Thyroid gland (tissue), 4 donors: ENCODE measurements at regions not wholly inside any gene's neighbourhood (a gene's known extent, or its start where the extent isn't known, plus 50 kb on each side); places are given as distances from the start of the nearest gene placed in this dataset.

Experiments
- DNase-seq, 2 donors: peaks; one replicate each; pipeline ENCODE4 v3.0.0-alpha.2; 2019
- H3K27ac ChIP-seq, 3 donors: fragments of 200-600 bp; sonication (generic); 1 replicate in 2 of 3; 2 replicates in 1 of 3; pipeline ENCODE4 v1.5.1; 2016 to 2019; ENCODE audit warnings: mild to moderate bottlenecking in 1 of 3, moderate library complexity in 1 of 3
- H3K27me3 ChIP-seq: fragments of 200-600 bp; sonication (generic); one replicate; pipeline ENCODE4 v1.5.1; 2019
- H3K36me3 ChIP-seq, 2 donors: fragments of 200-600 bp; sonication (generic); one replicate each; pipeline ENCODE4 v1.5.1; 2016 to 2019
- H3K4me1 ChIP-seq, 2 donors: fragments of 200-600 bp; sonication (generic); one replicate each; pipeline ENCODE4 v1.5.1; 2017 to 2019
- H3K4me3 ChIP-seq, 3 donors: fragments of 200-600 bp; sonication (generic); replicated peaks in 1 of 3; 1 replicate in 2 of 3; 2 replicates in 1 of 3; pipeline ENCODE4 v1.5.1; 2016; ENCODE audit warnings: mild to moderate bottlenecking in 1 of 3
- H3K9me3 ChIP-seq: fragments of 200-600 bp; sonication (generic); one replicate; pipeline ENCODE4 v1.5.1; 2017
- POLR2A ChIP-seq, 2 donors: fragments of 450-650 bp; IDR thresholded peaks; one replicate each; pipeline ENCODE4 v1.6.1; 2017; ENCODE audit warnings: antibody characterized with exemption in 2 of 2, mild to moderate bottlenecking in 2 of 2, moderate library complexity in 1 of 2
- WGBS, 2 donors: methylation state at CpG; one replicate each; pipeline ENCODE4 v1.1.5; 2017; 5-methylcytosine and 5-hydroxymethylcytosine counted together
- intact Hi-C: fragments of 100-400 bp; cut with DNase I; formaldehyde crosslinking; loops from one replicate; pipeline ENCODE4 v1.15.1; 2023
- TF ChIP-seq, protein P1 (sequence below), 6 experiments: fragments of 200-600 bp in 3 of 6; fragments of 450-650 bp in 3 of 6; sonication (generic) in 3 of 6; IDR thresholded peaks; one replicate each; pipeline ENCODE4 v1.5.1; 2016 to 2019; ENCODE audit warnings: antibody characterized with exemption in 6 of 6, mild to moderate bottlenecking in 2 of 6, inconsistent platforms in 1 of 6, moderate library complexity in 1 of 6

DNA sequence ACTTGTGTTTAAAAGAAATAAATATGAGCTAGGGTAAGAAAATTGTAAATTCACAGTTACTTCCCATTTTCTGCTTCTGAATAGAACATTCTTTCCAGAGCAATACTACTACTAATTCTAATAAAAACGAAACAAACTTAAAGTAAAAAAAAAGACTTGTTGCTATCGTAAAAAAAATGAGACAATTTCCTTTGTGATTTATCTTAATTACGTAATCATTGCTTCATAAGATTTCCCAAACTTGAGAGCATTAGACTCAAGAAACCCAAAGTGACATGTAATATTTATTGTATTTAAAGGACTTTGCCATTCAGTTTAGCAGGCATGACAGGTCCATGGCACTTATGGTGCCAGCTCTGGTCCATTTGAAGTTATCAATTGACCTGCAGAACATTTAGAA, 153.8 kb downstream of the AQP4 start:
- H3K4me3 ChIP-seq = no peak overlapping the region
- WGBS, 2 donors = 78 to 84% methylated on average over 3 of the region's 3 CpGs
- H3K27me3 ChIP-seq = no peaks in the 10 kb centered on the region
- intact Hi-C loops = no loop called here
- no peak for TF ChIP-seq POLR2A (IDR thresholded peaks at IDR 0.05)
- TF ChIP-seq, protein P1, sequence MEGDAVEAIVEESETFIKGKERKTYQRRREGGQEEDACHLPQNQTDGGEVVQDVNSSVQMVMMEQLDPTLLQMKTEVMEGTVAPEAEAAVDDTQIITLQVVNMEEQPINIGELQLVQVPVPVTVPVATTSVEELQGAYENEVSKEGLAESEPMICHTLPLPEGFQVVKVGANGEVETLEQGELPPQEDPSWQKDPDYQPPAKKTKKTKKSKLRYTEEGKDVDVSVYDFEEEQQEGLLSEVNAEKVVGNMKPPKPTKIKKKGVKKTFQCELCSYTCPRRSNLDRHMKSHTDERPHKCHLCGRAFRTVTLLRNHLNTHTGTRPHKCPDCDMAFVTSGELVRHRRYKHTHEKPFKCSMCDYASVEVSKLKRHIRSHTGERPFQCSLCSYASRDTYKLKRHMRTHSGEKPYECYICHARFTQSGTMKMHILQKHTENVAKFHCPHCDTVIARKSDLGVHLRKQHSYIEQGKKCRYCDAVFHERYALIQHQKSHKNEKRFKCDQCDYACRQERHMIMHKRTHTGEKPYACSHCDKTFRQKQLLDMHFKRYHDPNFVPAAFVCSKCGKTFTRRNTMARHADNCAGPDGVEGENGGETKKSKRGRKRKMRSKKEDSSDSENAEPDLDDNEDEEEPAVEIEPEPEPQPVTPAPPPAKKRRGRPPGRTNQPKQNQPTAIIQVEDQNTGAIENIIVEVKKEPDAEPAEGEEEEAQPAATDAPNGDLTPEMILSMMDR (IDR thresholded peaks at IDR 0.05) = no peak
- no peak for DNase-seq
- H3K4me1 ChIP-seq = peaks cover 13 to 16% of the 10 kb centered on the region in 2 donors
- no peaks in the 10 kb centered on the region for H3K9me3 ChIP-seq
- H3K36me3 ChIP-seq = no peaks in the 10 kb centered on the region
- H3K27ac ChIP-seq = no peak overlapping the region

DNA sequence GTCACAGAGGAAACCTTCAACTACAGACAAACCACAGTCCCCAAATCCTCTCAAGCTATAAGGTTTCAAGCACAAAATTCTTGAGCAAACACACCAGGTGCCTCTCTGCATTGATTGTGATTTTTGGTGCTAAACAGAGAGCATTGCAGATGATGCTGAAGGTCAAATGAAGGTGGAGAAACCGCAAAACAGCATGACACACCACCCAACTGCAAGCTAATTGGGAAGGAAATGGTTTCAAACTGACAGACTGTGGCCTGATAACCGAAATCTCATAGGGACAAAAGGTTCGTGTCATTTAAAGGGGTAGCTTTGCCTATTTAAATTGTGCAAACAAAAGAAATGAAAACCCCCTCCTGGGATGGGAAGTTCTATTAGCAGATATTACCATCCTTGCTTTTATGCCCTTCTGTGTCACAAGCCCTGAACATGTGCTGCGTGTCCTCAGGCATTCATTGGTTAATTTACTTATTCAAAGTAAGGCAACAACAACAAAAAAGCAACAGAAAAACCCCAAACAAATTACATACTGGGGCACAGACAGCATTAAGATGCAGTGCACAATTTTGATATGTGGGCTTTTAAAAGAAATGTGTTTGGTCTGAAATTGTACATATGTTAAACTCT, 154.9 kb downstream of the AQP4 start:
- H3K9me3 ChIP-seq = no peaks in the 10 kb centered on the region
- no peaks in the 10 kb centered on the region for H3K36me3 ChIP-seq
- peaks cover 19 to 20% of the 10 kb centered on the region in 2 donors for H3K4me1 ChIP-seq
- DNase-seq = no peak
- intact Hi-C loops = no loop called here
- 80 to 81% methylated on average over 4 of the region's 4 CpGs for WGBS, 2 donors
- no peaks in the 10 kb centered on the region for H3K27me3 ChIP-seq
- H3K27ac ChIP-seq = no peak overlapping the region
- no peak overlapping the region for H3K4me3 ChIP-seq
- TF ChIP-seq POLR2A (IDR thresholded peaks at IDR 0.05) = no peak
- TF ChIP-seq, protein P1 (IDR thresholded peaks at IDR 0.05) = no peak

DNA sequence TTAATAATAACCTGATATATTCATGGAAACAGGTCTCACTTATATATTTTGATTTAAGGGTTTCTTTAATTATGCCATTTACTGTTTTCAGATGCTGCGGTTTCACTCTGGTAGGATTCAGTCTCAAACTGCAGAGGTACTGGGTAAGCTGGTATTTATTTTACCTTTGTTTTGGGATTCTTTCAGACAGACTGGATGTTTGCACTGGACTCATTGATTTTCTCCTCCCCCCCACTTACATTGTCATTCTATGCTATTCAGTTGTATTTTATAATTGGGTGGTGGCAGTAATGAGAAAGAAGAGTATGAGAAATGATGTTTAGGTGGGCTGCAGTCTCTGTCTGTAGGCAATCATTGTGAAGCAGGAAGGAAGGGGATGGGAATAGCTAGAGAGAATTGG, 155.6 kb downstream of the AQP4 start:
- H3K27me3 ChIP-seq = no peaks in the 10 kb centered on the region

DNA sequence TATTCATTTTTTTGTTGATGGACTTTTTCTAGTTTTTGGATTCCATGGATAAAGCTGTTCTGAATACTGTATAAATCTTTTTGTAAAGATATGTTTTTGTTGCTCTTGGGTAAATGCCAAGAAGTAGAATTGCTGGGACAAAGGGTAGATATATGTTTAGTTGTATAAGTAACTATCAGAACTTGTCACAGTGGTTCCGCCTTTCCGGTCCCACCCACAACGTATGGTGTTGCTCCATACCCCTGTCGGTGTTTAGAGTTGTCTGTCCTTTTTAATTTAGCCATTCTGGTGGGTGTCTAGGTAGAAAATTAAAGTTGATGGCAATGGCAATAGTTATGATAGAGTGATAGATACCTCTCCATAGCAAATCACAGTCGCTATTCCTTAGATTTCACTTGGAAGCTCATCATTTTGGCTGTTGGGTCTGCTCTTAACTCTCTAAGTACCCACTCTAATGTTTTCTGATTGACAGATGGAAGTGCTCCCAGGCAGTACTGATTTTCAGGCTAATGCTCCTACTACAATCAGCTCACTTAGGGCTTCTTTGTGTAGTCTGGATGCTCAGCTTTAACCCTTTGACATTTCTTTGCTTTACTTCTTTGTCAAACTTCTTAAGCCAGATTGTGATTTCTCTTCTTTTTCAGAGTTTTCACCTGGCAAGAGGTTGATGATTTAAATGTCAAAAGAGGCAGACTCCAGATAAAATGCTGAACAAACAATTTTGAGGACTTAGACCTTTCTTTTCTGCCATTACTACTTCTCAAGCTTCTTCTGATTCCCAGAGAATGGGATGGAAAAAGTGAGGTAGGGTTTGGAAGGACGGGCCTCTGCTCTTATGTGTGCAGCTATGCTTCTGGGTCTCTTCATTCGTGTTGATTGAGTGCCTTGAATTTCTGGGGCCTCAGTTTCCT, 156.4 kb downstream of the AQP4 start:
- Histone ChIP-seq H3K4me1 (peaks cover 19 to 20% of the 10 kb centered on the region in 2 donors), H3K36me3 (no peaks in the 10 kb centered on the region), H3K27ac (no peak overlapping the region), H3K9me3 (no peaks in the 10 kb centered on the region), H3K4me3 (no peak overlapping the region), H3K27me3 (no peaks in the 10 kb centered on the region)
- intact Hi-C loops = no loop called here
- DNase-seq = no peak
- WGBS, 2 donors = 65 to 74% methylated on average over 7 of the region's 7 CpGs
- TF ChIP-seq POLR2A (IDR thresholded peaks at IDR 0.05) = no peak
- TF ChIP-seq, protein P1 (IDR thresholded peaks at IDR 0.05) = no peak

More for the DNA sequence above, 155.6 kb downstream of the AQP4 start:
- intact Hi-C loops = no loop called here
- no peak overlapping the region for H3K4me3 ChIP-seq
- no peak overlapping the region for H3K27ac ChIP-seq
- TF ChIP-seq POLR2A (IDR thresholded peaks at IDR 0.05) = no peak
- TF ChIP-seq, protein P1 (IDR thresholded peaks at IDR 0.05) = no peak
- no peaks in the 10 kb centered on the region for H3K36me3 ChIP-seq
- no peak for DNase-seq
- no peaks in the 10 kb centered on the region for H3K9me3 ChIP-seq
- H3K4me1 ChIP-seq = peaks cover 19 to 20% of the 10 kb centered on the region in 2 donors
- WGBS, 2 donors = 92 to 94% methylated on average over 1 of the region's 1 CpG

DNA sequence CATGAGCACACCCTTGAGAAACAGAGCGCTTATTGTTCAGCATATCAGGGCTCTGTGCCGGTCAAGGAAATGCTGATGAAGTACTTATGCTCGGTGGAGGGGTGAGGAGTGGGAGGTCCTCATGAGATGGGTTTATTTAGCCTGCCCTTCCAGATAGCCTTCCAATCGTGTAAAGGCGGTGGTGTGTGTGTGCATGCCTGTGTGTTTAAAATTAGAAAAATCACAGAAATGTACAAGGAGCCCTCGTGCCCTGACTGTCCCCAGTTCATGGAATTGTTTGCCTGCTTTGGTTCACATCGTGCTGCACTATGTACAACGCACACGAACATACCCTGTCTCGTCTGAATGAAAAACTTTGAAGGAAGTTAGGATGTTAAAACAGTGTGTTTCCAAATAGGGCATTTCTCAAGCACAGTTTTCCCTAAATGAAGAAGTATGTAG, 158.6 kb downstream of the AQP4 start:
- intact Hi-C loops = no loop called here
- WGBS, 2 donors = 16 to 24% methylated on average over 10 of the region's 10 CpGs
- H3K27ac ChIP-seq = peak overlapping the region; percentile 11 to 89 (median 64)
- no peaks in the 10 kb centered on the region for H3K27me3 ChIP-seq
- no peak overlapping the region for H3K4me3 ChIP-seq
- peak; percentile 71 to 83 for DNase-seq
- no peaks in the 10 kb centered on the region for H3K9me3 ChIP-seq
- peaks cover 32 to 35% of the 10 kb centered on the region in 2 donors for H3K4me1 ChIP-seq
- no peaks in the 10 kb centered on the region for H3K36me3 ChIP-seq
- TF ChIP-seq, protein P1 (IDR thresholded peaks at IDR 0.05) = no peak
- TF ChIP-seq POLR2A (IDR thresholded peaks at IDR 0.05) = peak in 1 of 2 donors; percentile 53
